Nephron progenitor cell (in vitro differentiated cells): ENCODE measurements at regions not wholly inside any gene's neighbourhood (a gene's known extent, or its start where the extent isn't known, plus 50 kb on each side); places are given as distances from the start of the nearest gene placed in this dataset.

Experiments
- DNase-seq: peaks from one replicate; pipeline ENCODE4 v3.0.0; 2021
- H3K27ac Mint-ChIP-seq: 2 replicates; pipeline ENCODE4 v1.8.0; 2021; ENCODE audit warnings: mild to moderate bottlenecking, moderate library complexity, mixed read lengths
- H3K27me3 Mint-ChIP-seq: 2 replicates; pipeline ENCODE4 v1.8.0; 2021; ENCODE audit warnings: mild to moderate bottlenecking, low read depth, mixed read lengths; ENCODE audit not compliant: poor library complexity
- H3K36me3 Mint-ChIP-seq: 2 replicates; pipeline ENCODE4 v1.8.0; 2021; ENCODE audit warnings: low read depth, mixed read lengths
- H3K4me1 Mint-ChIP-seq: 2 replicates; pipeline ENCODE4 v1.8.0; 2021; ENCODE audit warnings: mixed read lengths
- H3K4me3 Mint-ChIP-seq: 2 replicates; pipeline ENCODE4 v1.8.0; 2021; ENCODE audit warnings: mild to moderate bottlenecking, moderate library complexity, mixed read lengths
- H3K9me3 Mint-ChIP-seq: 2 replicates; pipeline ENCODE4 v1.8.0; 2021; ENCODE audit warnings: mild to moderate bottlenecking, moderate library complexity, mixed read lengths
- TF ChIP-seq, protein P1 (sequence below): fragments of 200-600 bp; sonication (generic); IDR thresholded peaks from 2 replicates; pipeline ENCODE4 v1.5.0; 2021; ENCODE audit warnings: antibody characterized with exemption

DNA sequence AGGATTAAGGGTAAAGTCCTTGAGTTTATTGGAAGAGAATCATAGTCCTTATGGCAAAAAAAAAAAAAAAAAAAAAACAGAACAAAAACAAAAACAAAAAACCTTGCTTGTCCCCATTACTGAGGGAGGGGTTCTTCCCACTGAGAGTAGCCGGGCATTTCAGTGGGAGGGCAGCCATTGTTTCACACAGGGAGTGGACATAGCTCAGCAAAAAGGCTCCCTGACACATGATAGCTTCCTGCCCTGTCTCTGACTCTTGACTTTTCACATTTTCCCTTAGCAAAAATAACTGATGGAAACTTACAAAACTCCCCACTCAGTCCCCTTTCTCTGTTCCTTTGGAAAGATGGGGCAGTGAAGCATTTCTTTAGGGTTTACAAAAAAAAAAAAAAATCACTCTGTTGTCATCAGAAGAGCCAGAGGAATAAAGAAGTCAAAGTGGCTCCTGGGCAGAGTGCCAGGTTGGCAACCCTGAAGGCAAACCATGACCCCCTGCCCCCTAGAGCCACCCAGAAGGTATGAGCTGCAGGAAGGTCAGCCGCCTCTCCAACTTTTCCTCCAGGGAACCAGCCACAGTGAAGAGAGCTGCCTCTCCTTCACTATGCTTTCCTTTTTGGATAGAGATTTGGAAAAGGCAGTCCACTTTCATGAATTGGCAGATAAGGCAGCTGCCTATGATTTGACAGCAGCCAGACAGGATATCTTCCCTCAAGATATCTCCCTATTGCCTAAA, 170.6 kb downstream of the KDR start:
- H3K9me3 Mint-ChIP-seq = peaks cover 8% of the 10 kb centered on the region
- peaks cover 17% of the 10 kb centered on the region for H3K4me1 Mint-ChIP-seq
- peak overlapping the region; percentile 42 for H3K27ac Mint-ChIP-seq
- no peak for DNase-seq
- no peak overlapping the region for H3K4me3 Mint-ChIP-seq
- TF ChIP-seq, protein P1, sequence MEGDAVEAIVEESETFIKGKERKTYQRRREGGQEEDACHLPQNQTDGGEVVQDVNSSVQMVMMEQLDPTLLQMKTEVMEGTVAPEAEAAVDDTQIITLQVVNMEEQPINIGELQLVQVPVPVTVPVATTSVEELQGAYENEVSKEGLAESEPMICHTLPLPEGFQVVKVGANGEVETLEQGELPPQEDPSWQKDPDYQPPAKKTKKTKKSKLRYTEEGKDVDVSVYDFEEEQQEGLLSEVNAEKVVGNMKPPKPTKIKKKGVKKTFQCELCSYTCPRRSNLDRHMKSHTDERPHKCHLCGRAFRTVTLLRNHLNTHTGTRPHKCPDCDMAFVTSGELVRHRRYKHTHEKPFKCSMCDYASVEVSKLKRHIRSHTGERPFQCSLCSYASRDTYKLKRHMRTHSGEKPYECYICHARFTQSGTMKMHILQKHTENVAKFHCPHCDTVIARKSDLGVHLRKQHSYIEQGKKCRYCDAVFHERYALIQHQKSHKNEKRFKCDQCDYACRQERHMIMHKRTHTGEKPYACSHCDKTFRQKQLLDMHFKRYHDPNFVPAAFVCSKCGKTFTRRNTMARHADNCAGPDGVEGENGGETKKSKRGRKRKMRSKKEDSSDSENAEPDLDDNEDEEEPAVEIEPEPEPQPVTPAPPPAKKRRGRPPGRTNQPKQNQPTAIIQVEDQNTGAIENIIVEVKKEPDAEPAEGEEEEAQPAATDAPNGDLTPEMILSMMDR = no peak
- H3K36me3 Mint-ChIP-seq = no peaks in the 10 kb centered on the region
- H3K27me3 Mint-ChIP-seq = peaks cover 8% of the 10 kb centered on the region

DNA sequence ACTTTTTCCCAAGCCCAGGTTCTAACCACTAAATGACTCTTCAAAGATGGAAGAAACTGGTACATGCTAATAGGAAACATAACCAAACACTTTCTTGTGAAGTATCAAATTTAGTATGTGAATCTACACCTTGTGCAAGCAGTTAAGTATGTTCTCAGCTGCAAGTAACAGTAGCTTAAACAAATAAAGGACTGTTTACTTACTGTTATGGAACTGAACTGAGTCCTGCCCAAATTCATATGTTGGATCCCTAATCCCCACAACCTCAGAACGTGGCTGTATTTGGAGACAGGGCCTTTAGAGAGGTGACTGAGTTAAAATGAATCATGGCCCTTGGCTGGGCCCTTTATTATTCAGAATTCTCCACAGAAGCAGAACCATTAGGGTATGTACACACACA, 178.7 kb downstream of the KDR start:
- no peaks in the 10 kb centered on the region for H3K36me3 Mint-ChIP-seq
- no peak overlapping the region for H3K27ac Mint-ChIP-seq
- peaks cover 37% of the 10 kb centered on the region for H3K4me1 Mint-ChIP-seq
- peaks cover 5% of the 10 kb centered on the region for H3K9me3 Mint-ChIP-seq
- TF ChIP-seq, protein P1 = no peak
- H3K27me3 Mint-ChIP-seq = peaks cover 4% of the 10 kb centered on the region
- H3K4me3 Mint-ChIP-seq = no peak overlapping the region
- DNase-seq = no peak

DNA sequence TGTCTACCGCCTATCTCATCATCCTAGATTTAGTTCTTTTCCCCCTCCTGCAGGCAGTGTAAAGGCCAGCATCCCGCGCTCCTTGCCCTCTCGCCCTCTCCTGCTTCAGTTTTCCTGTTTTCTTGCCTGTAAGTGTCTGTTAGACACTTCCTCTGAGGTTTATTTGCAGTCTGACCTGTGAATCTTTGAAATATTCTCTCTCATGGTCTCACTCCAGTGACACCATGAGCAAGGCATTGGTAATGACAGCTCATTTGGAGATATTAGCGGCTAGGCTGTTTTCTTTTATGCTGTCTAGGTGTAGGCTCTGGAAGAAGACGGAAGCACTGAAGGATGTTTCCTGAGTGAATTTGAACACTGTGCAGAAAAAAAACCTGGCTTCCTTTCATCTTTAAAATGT, 179.6 kb downstream of the KDR start:
- Mint-ChIP-seq H3K36me3 (no peaks in the 10 kb centered on the region), H3K4me3 (no peak overlapping the region), H3K27me3 (peaks cover 4% of the 10 kb centered on the region), H3K4me1 (peaks cover 42% of the 10 kb centered on the region), H3K27ac (peak overlapping the region; percentile 90), H3K9me3 (peaks cover 1% of the 10 kb centered on the region)
- DNase-seq = no peak
- TF ChIP-seq, protein P1 = no peak

DNA sequence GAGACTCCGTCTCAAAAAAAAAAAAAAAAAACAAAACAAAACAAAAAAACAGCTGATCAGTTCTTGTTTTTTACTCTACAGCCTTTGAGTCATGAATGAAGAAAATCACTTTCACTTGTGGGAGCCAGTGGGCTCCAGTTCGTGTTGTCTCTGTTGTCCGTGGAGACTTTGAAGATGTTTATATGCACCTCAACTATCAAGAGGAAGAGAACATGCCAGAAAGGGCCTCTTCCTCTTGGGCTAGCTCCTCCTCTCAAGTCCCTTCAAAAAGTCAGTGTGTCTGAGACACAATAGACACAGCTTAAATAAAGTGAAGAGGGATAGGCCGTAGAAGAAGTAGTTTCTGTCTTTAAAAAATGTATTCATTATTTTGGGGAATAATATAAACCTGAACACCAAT, 182.7 kb downstream of the KDR start:
- no peak for DNase-seq
- TF ChIP-seq, protein P1 = no peak
- peaks cover 3% of the 10 kb centered on the region for H3K27me3 Mint-ChIP-seq
- H3K9me3 Mint-ChIP-seq = no peaks in the 10 kb centered on the region
- no peak overlapping the region for H3K4me3 Mint-ChIP-seq
- peaks cover 52% of the 10 kb centered on the region for H3K4me1 Mint-ChIP-seq
- no peaks in the 10 kb centered on the region for H3K36me3 Mint-ChIP-seq
- no peak overlapping the region for H3K27ac Mint-ChIP-seq

DNA sequence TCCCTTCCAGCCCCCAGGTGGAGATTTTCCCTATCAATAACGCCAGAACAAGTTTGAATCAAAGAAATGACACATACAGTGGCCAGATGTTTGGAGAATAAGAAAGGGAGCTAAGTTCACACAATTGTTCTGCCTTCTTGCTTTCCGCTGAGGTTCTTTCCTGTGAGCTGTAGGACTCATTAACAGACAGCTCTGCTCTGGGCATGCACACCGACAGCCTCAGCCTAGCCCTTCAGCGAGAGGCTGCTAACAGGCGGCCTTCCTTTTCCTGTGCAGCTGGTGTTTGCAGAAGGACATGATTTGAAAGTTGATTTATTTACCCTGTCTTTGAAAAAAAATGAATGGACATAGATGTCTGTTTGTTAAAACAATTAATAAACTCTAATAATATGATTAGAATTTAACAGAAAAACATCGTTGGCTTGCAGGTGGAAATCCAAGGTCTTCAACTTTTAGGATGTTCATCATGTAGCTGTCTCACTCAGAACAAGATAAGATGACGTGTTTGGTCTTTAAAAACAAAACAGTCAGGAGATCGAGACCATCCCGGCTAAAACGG, 183.3 kb downstream of the KDR start:
- Mint-ChIP-seq H3K27ac (no peak overlapping the region), H3K4me1 (peaks cover 59% of the 10 kb centered on the region)
- no peak for DNase-seq

More for the DNA sequence above, 183.3 kb downstream of the KDR start:
- TF ChIP-seq, protein P1 = no peak
- H3K36me3 Mint-ChIP-seq = no peaks in the 10 kb centered on the region
- no peak overlapping the region for H3K4me3 Mint-ChIP-seq
- H3K9me3 Mint-ChIP-seq = peaks cover 4% of the 10 kb centered on the region
- peaks cover 3% of the 10 kb centered on the region for H3K27me3 Mint-ChIP-seq
